Natural killer cell (primary cell): ENCODE measurements at regions not wholly inside any gene's neighbourhood (a gene's known extent, or its start where the extent isn't known, plus 50 kb on each side); places are given as distances from the start of the nearest gene placed in this dataset.
"Not testable (repeated sequence)": the region's sequence is repeated elsewhere in the genome, so short reads cannot be mapped to it uniquely, and the experiment has no call there.

Experiments used
- ATAC-seq, 3 donors: fragments of 150-1000 bp in 2 of 3; fragments of 200-7000 bp in 1 of 3; cut with Tn5 transposase; 1 replicate in 1 of 3; 2 replicates in 2 of 3; pipeline ENCODE4 v1.10.0; 2021; ENCODE audit warnings: mild to moderate bottlenecking in 2 of 3, moderate library complexity in 2 of 3
- DNase-seq, 2 donors: peaks; one replicate each; pipeline versions ENCODE4 v3.0.0 to v3.0.0-alpha.2; 2013 to 2021; ENCODE audit warnings: mixed read lengths in 1 of 2
- H3K27ac ChIP-seq: one replicate; pipeline ENCODE4 v1.5.1; 2013; ENCODE audit warnings: mild to moderate bottlenecking, low read length
- H3K27me3 ChIP-seq: one replicate; pipeline ENCODE4 v1.6.1; 2013; ENCODE audit warnings: low read length; ENCODE audit not compliant: control insufficient read depth, insufficient read depth
- H3K36me3 ChIP-seq: one replicate; pipeline ENCODE4 v1.6.1; 2013; ENCODE audit warnings: low read length; ENCODE audit not compliant: control insufficient read depth, insufficient read depth
- H3K4me1 ChIP-seq: one replicate; pipeline ENCODE4 v1.6.1; 2013; ENCODE audit warnings: low read length; ENCODE audit not compliant: control insufficient read depth, insufficient read depth
- H3K4me3 ChIP-seq: one replicate; pipeline ENCODE4 v1.5.1; 2013; ENCODE audit warnings: low read length
- H3K9me3 ChIP-seq: one replicate; pipeline ENCODE4 v1.6.1; 2013; ENCODE audit warnings: low read length; ENCODE audit not compliant: control insufficient read depth, insufficient read depth
- H3K27ac Mint-ChIP-seq, 2 donors: one replicate each; pipeline ENCODE4 v1.8.0; 2022; ENCODE audit warnings: mild to moderate bottlenecking in 2 of 2, mixed read lengths in 2 of 2, moderate library complexity in 1 of 2
- H3K27me3 Mint-ChIP-seq, 2 donors: one replicate each; pipeline ENCODE4 v1.8.0; 2022; ENCODE audit warnings: low read depth in 2 of 2, mixed read lengths in 2 of 2
- H3K36me3 Mint-ChIP-seq: one replicate; pipeline ENCODE4 v1.8.0; 2022; ENCODE audit warnings: mixed read lengths
- H3K4me1 Mint-ChIP-seq, 2 donors: one replicate each; pipeline ENCODE4 v1.8.0; 2022; ENCODE audit warnings: mixed read lengths in 2 of 2
- H3K4me3 Mint-ChIP-seq: one replicate; pipeline ENCODE4 v1.8.0; 2022; ENCODE audit warnings: mild to moderate bottlenecking, moderate library complexity, mixed read lengths
- H3K9me3 Mint-ChIP-seq, 2 donors: one replicate each; pipeline ENCODE4 v1.8.0; 2022; ENCODE audit warnings: mixed read lengths in 2 of 2
- WGBS: methylation state at CpG from one replicate; pipeline ENCODE4 v1.1.7; 2013; ENCODE audit warnings: missing lambda C conversion rate; ENCODE audit not compliant: insufficient coverage; 5-methylcytosine and 5-hydroxymethylcytosine counted together
- intact Hi-C: fragments of 100-400 bp; cut with micrococcal nuclease; formaldehyde crosslinking; loops from one replicate; pipeline ENCODE4 v1.14.2; 2022
- TF ChIP-seq, protein P1 (sequence below): fragments of 200-600 bp; IDR thresholded peaks from one replicate; pipeline ENCODE4 v1.8.0; 2022; ENCODE audit warnings: antibody characterized with exemption

DNA sequence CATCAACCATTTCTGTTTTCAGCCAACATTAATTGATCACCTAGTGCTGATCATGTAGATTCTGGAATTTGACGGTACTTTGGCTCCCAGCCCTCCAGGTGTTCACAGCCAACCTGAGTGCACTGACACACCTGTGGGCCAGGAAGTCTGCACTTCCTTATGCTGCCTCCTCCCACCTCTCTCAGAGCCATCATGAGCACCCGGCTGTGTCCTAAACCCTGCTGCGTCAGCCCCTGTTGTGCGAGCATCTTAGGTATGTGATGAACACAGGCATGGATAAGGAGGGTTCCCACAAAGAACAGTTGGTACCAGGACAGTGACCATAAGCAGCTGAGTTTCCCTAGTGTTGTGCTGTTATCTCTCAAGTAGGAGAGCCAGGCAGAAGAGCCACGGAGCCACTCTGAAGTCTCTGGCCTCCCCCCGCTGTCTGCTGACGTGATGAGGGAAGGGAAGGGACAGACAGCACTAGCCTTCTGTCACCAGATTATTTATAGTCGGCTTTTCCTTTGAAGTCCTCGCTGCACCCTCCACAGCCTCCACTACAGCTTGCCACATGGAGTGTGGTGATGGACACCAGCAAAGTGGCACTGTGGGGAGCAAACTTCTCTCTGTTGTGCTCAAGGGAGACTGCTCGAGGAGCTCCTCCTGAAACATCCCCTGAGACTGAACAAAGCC lies 162.8 kb upstream of the ANKFN1 start:
- TF ChIP-seq, protein P1, sequence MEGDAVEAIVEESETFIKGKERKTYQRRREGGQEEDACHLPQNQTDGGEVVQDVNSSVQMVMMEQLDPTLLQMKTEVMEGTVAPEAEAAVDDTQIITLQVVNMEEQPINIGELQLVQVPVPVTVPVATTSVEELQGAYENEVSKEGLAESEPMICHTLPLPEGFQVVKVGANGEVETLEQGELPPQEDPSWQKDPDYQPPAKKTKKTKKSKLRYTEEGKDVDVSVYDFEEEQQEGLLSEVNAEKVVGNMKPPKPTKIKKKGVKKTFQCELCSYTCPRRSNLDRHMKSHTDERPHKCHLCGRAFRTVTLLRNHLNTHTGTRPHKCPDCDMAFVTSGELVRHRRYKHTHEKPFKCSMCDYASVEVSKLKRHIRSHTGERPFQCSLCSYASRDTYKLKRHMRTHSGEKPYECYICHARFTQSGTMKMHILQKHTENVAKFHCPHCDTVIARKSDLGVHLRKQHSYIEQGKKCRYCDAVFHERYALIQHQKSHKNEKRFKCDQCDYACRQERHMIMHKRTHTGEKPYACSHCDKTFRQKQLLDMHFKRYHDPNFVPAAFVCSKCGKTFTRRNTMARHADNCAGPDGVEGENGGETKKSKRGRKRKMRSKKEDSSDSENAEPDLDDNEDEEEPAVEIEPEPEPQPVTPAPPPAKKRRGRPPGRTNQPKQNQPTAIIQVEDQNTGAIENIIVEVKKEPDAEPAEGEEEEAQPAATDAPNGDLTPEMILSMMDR = no peak
- Histone ChIP-seq H3K4me3 (no peak overlapping the region), H3K27ac (no peak overlapping the region), H3K4me1 (no peaks in the 10 kb centered on the region), H3K9me3 (no peaks in the 10 kb centered on the region), H3K36me3 (no peaks in the 10 kb centered on the region), H3K27me3 (no peaks in the 10 kb centered on the region)
- intact Hi-C loops = no loop called here
- Mint-ChIP-seq H3K9me3 (peaks cover 3% of the 10 kb centered on the region in 2 donors), H3K4me3 (no peak overlapping the region), H3K4me1 (no peaks in the 10 kb centered on the region), H3K27ac (no peak overlapping the region), H3K36me3 (no peaks in the 10 kb centered on the region), H3K27me3 (no peaks in the 10 kb centered on the region)
- ATAC-seq (no peak), DNase-seq (no peak)
- WGBS = 53% methylated on average over 10 of the region's 10 CpGs

DNA sequence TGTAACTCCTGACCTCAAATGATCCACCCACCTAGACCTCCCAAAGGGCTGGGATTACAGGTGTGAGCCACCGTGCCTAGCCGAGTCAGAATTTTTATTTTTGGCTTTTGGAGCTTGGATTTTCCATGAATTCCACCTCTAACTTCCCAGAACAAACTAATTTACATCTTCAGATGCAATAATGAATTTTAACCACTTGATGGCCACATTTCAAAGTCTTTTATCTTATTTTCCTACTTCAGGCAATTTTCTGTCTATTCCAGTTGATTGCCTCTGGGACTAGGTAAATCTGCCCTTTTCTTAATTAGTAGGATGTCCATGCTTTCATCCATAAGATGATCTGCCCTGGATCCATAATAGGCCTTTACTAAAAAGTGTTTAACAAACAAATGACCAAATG lies 156.4 kb upstream of the ANKFN1 start:
- intact Hi-C loops = no loop called here
- H3K9me3 Mint-ChIP-seq = peaks cover 3 to 8% of the 10 kb centered on the region in 2 donors
- no peak overlapping the region for H3K27ac Mint-ChIP-seq
- H3K4me3 ChIP-seq = no peak overlapping the region
- H3K4me3 Mint-ChIP-seq = no peak overlapping the region
- TF ChIP-seq, protein P1 = no peak
- ATAC-seq (no peak), DNase-seq (no peak)
- no peaks in the 10 kb centered on the region for H3K36me3 ChIP-seq
- no peaks in the 10 kb centered on the region for H3K4me1 ChIP-seq
- WGBS = 78% methylated on average over 2 of the region's 2 CpGs
- H3K9me3 ChIP-seq = no peaks in the 10 kb centered on the region
- no peaks in the 10 kb centered on the region for H3K36me3 Mint-ChIP-seq
- H3K27ac ChIP-seq = no peak overlapping the region
- H3K27me3 ChIP-seq = no peaks in the 10 kb centered on the region
- H3K27me3 Mint-ChIP-seq = no peaks in the 10 kb centered on the region
- no peaks in the 10 kb centered on the region for H3K4me1 Mint-ChIP-seq

GRCh38 chr17:56000411-56000810 lies 152.9 kb upstream of the ANKFN1 start:
- H3K9me3 ChIP-seq = no peaks in the 10 kb centered on the region
- H3K4me3 Mint-ChIP-seq = no peak overlapping the region
- WGBS = 89% methylated on average over 3 of the region's 3 CpGs
- no peaks in the 10 kb centered on the region for H3K27me3 ChIP-seq
- no peaks in the 10 kb centered on the region for H3K36me3 ChIP-seq
- no peaks in the 10 kb centered on the region for H3K36me3 Mint-ChIP-seq
- peaks cover 0 to 9% of the 10 kb centered on the region in 2 donors for H3K9me3 Mint-ChIP-seq
- no peak for DNase-seq
- TF ChIP-seq, protein P1 = no peak
- no peaks in the 10 kb centered on the region for H3K4me1 ChIP-seq
- no peaks in the 10 kb centered on the region for H3K4me1 Mint-ChIP-seq
- H3K4me3 ChIP-seq = no peak overlapping the region
- H3K27ac ChIP-seq = no peak overlapping the region
- H3K27ac Mint-ChIP-seq = no peak overlapping the region
- intact Hi-C loops = no loop called here
- ATAC-seq = no peak
- no peaks in the 10 kb centered on the region for H3K27me3 Mint-ChIP-seq

DNA sequence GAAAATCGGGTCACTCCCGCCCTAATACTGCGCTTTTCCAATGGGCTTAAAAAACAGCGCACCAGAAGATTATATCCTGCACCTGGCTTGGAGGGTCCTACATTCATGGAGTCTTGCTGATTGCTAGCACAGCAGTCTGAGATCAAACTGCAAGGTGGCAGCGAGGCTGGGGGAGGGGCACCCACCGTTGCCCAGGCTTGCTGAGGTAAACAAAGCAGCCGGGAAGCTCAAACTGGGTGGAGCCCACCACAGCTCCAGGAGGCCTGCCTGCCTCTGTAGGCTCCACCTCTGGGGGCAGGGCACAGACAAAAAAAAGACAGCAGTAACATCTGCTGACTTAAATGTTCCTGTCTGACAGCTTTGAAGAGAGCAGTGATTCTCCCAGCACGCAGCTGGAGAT lies 150.6 kb upstream of the ANKFN1 start:
- H3K27ac Mint-ChIP-seq = not testable (repeated sequence)

More for the DNA sequence above, 150.6 kb upstream of the ANKFN1 start:
- H3K36me3 ChIP-seq, H3K4me3 Mint-ChIP-seq, H3K27me3 ChIP-seq, ATAC-seq, H3K4me1 Mint-ChIP-seq, H3K9me3 Mint-ChIP-seq, H3K9me3 ChIP-seq, H3K27me3 Mint-ChIP-seq, DNase-seq, H3K4me3 ChIP-seq, intact Hi-C loops, H3K36me3 Mint-ChIP-seq, H3K4me1 ChIP-seq, H3K27ac ChIP-seq: not testable (repeated sequence)
- WGBS = 80% methylated on average over 8 of the region's 8 CpGs
